OCI-LY1 (cell line): ENCODE measurements at regions not wholly inside any gene's neighbourhood (a gene's known extent, or its start where the extent isn't known, plus 50 kb on each side); places are given as distances from the start of the nearest gene placed in this dataset.

Experiments used
- CTCF ChIP-seq: fragments of 200-600 bp; sonication (generic), shearing (Covaris generic); IDR thresholded peaks from 2 replicates; pipeline ENCODE4 v1.5.1; 2017; ENCODE audit warnings: mild to moderate bottlenecking, antibody characterized with exemption, low read length, moderate library complexity, mixed read lengths
- EZH2 ChIP-seq: fragments of 200-600 bp; sonication (generic), shearing (Covaris generic); IDR thresholded peaks from 2 replicates; pipeline ENCODE4 v1.8.0; 2017; ENCODE audit warnings: borderline replicate concordance, mixed run types, mild to moderate bottlenecking, antibody characterized with exemption, low read length, moderate library complexity, mixed read lengths

DNA sequence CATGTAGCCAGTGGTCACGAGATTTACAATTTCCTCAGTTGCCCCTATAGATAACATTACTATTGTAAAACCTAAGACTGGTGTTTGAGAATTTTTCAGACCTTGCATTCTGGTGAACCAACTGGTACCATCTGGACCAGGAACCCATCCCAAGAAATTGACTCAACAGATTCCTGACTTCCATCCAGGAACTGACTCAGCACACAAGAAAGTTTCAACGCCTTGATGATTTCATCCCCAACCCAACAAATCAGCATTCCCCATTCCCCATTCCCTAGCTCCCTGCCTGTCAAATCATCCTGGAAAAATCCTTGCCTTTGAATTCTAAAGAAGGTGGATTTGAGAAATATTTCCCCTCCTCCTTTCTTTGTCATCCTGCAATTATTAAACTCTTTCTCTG is 529.8 kb upstream of the PRMT6 start:
- TF ChIP-seq CTCF (no peak), EZH2 (no peak)
